ENCODE measurements at regions not wholly inside any gene's neighbourhood (a gene's known extent, or its start where the extent isn't known, plus 50 kb on each side); places are given as distances from the start of the nearest gene placed in this dataset.

- H3K4me1 ChIP-seq (ENCODE audit: control insufficient read depth, insufficient read depth, low read length), result peaks cover 7% of the 10 kb centered on the region; the same call in 1 of the 2 replicates
- WGBS (ENCODE audit: insufficient coverage, insufficient read length), result no CpG with 5 or more reads among the region's 2 CpGs
- no peaks in the 10 kb centered on the region for H3K36me3 ChIP-seq (ENCODE audit: control insufficient read depth, insufficient read depth, low read length)
- H3K27me3 ChIP-seq (ENCODE audit: control insufficient read depth, insufficient read depth, low read length), result no peaks in the 10 kb centered on the region
- no peak overlapping the region for H3K4me3 ChIP-seq (ENCODE audit: low read length)
- DNase-seq (ENCODE audit: low read depth, low spot score), result no peak
- no peak overlapping the region for H3K27ac ChIP-seq (ENCODE audit: low read length)
- no peaks in the 10 kb centered on the region for H3K9me3 ChIP-seq (ENCODE audit: control insufficient read depth, insufficient read depth, low read length)
Observed at GRCh38 chr7:121795736-121796135, 77.2 kb upstream of the PTPRZ1 start.

- no peaks in the 10 kb centered on the region for H3K27me3 ChIP-seq (ENCODE audit: control insufficient read depth, insufficient read depth, low read length)
- no peaks in the 10 kb centered on the region for H3K36me3 ChIP-seq (ENCODE audit: control insufficient read depth, insufficient read depth, low read length)
- no peak for DNase-seq (ENCODE audit: low read depth, low spot score)
- WGBS (ENCODE audit: insufficient coverage, insufficient read length), result 100% methylated on average over 1 of the region's 5 CpGs
- no peak overlapping the region for H3K4me3 ChIP-seq (ENCODE audit: low read length)
- peaks cover 2% of the 10 kb centered on the region; the same call in 1 of the 2 replicates for H3K4me1 ChIP-seq (ENCODE audit: control insufficient read depth, insufficient read depth, low read length)
- H3K9me3 ChIP-seq (ENCODE audit: control insufficient read depth, insufficient read depth, low read length), result no peaks in the 10 kb centered on the region
- H3K27ac ChIP-seq (ENCODE audit: low read length), result no peak overlapping the region
Observed at GRCh38 chr7:121793716-121794115, 79.2 kb upstream of the PTPRZ1 start.

GRCh38 chr7:121777672-121778071 lies 95.3 kb upstream of the PTPRZ1 start:
- H3K27me3 ChIP-seq (ENCODE audit: control insufficient read depth, insufficient read depth, low read length), result no peaks in the 10 kb centered on the region
- no peaks in the 10 kb centered on the region for H3K9me3 ChIP-seq (ENCODE audit: control insufficient read depth, insufficient read depth, low read length)
- no CpG with 5 or more reads among the region's 3 CpGs for WGBS (ENCODE audit: insufficient coverage, insufficient read length)
- H3K27ac ChIP-seq (ENCODE audit: low read length), result no peak overlapping the region
- H3K4me3 ChIP-seq (ENCODE audit: low read length), result no peak overlapping the region
- DNase-seq (ENCODE audit: low read depth, low spot score), result no peak
- 0 out of 2 replicates have a peak, but pooled peaks cover 1% of the 10 kb centered on the region for H3K4me1 ChIP-seq (ENCODE audit: control insufficient read depth, insufficient read depth, low read length)
- H3K36me3 ChIP-seq (ENCODE audit: control insufficient read depth, insufficient read depth, low read length), result no peaks in the 10 kb centered on the region

- no peaks in the 10 kb centered on the region for H3K27me3 ChIP-seq (ENCODE audit: control insufficient read depth, insufficient read depth, low read length)
- no CpG with 5 or more reads among the region's 3 CpGs for WGBS (ENCODE audit: insufficient coverage, insufficient read length)
- H3K4me3 ChIP-seq (ENCODE audit: low read length), result no peak overlapping the region
- no peak overlapping the region for H3K27ac ChIP-seq (ENCODE audit: low read length)
- no peaks in the 10 kb centered on the region for H3K9me3 ChIP-seq (ENCODE audit: control insufficient read depth, insufficient read depth, low read length)
- H3K36me3 ChIP-seq (ENCODE audit: control insufficient read depth, insufficient read depth, low read length), result no peaks in the 10 kb centered on the region
- DNase-seq (ENCODE audit: low read depth, low spot score), result no peak
- H3K4me1 ChIP-seq (ENCODE audit: control insufficient read depth, insufficient read depth, low read length), result 0 out of 2 replicates have a peak, but pooled peaks cover 1% of the 10 kb centered on the region
Observed at GRCh38 chr7:121774563-121774962, 98.4 kb upstream of the PTPRZ1 start.

- no peaks in the 10 kb centered on the region for H3K4me1 ChIP-seq (ENCODE audit: control insufficient read depth, insufficient read depth, low read length)
- no peak overlapping the region for H3K4me3 ChIP-seq (ENCODE audit: low read length)
- no peak for DNase-seq (ENCODE audit: low read depth, low spot score)
- no CpG with 5 or more reads among the region's 1 CpG for WGBS (ENCODE audit: insufficient coverage, insufficient read length)
- H3K27ac ChIP-seq (ENCODE audit: low read length), result no peak overlapping the region
- no peaks in the 10 kb centered on the region for H3K9me3 ChIP-seq (ENCODE audit: control insufficient read depth, insufficient read depth, low read length)
- no peaks in the 10 kb centered on the region for H3K36me3 ChIP-seq (ENCODE audit: control insufficient read depth, insufficient read depth, low read length)
- H3K27me3 ChIP-seq (ENCODE audit: control insufficient read depth, insufficient read depth, low read length), result no peaks in the 10 kb centered on the region
Observed at GRCh38 chr7:121766676-121767075, 106.3 kb upstream of the PTPRZ1 start.

- Histone ChIP-seq H3K36me3 (ENCODE audit: control insufficient read depth, insufficient read depth, low read length) (no peaks in the 10 kb centered on the region), H3K27me3 (ENCODE audit: control insufficient read depth, insufficient read depth, low read length) (no peaks in the 10 kb centered on the region), H3K27ac (ENCODE audit: low read length) (no peak overlapping the region), H3K4me3 (ENCODE audit: low read length) (no peak overlapping the region), H3K4me1 (ENCODE audit: control insufficient read depth, insufficient read depth, low read length) (no peaks in the 10 kb centered on the region), H3K9me3 (ENCODE audit: control insufficient read depth, insufficient read depth, low read length) (no peaks in the 10 kb centered on the region)
- no CpG with 5 or more reads among the region's 1 CpG for WGBS (ENCODE audit: insufficient coverage, insufficient read length)
- no peak for DNase-seq (ENCODE audit: low read depth, low spot score)
Observed at GRCh38 chr7:121761399-121761798, 111.6 kb upstream of the PTPRZ1 start.

- H3K27me3 ChIP-seq (ENCODE audit: control insufficient read depth, insufficient read depth, low read length), result no peaks in the 10 kb centered on the region
Observed at GRCh38 chr7:121755818-121756552, 117.0 kb upstream of the PTPRZ1 start.

GRCh38 chr7:121755286-121755685 lies 117.7 kb upstream of the PTPRZ1 start:
- DNase-seq (ENCODE audit: low read depth, low spot score), result no peak
- H3K27ac ChIP-seq (ENCODE audit: low read length), result no peak overlapping the region
- no peaks in the 10 kb centered on the region for H3K27me3 ChIP-seq (ENCODE audit: control insufficient read depth, insufficient read depth, low read length)

More at GRCh38 chr7:121755818-121756552, 117.0 kb upstream of the PTPRZ1 start:
- Histone ChIP-seq H3K4me1 (ENCODE audit: control insufficient read depth, insufficient read depth, low read length) (no peaks in the 10 kb centered on the region), H3K36me3 (ENCODE audit: control insufficient read depth, insufficient read depth, low read length) (no peaks in the 10 kb centered on the region), H3K4me3 (ENCODE audit: low read length) (no peak overlapping the region), H3K9me3 (ENCODE audit: control insufficient read depth, insufficient read depth, low read length) (no peaks in the 10 kb centered on the region), H3K27ac (ENCODE audit: low read length) (no peak overlapping the region)
- DNase-seq (ENCODE audit: low read depth, low spot score), result no peak
- no CpG with 5 or more reads among the region's 6 CpGs for whole genome bisulfite sequencing (ENCODE audit: insufficient coverage, insufficient read length)

GRCh38 chr7:121753944-121754343 lies 119.0 kb upstream of the PTPRZ1 start:
- H3K36me3 ChIP-seq (ENCODE audit: control insufficient read depth, insufficient read depth, low read length), result no peaks in the 10 kb centered on the region
- no CpG with 5 or more reads among the region's 2 CpGs for WGBS (ENCODE audit: insufficient coverage, insufficient read length)
- no peak overlapping the region for H3K27ac ChIP-seq (ENCODE audit: low read length)

More at GRCh38 chr7:121755286-121755685, 117.7 kb upstream of the PTPRZ1 start:
- H3K36me3 ChIP-seq (ENCODE audit: control insufficient read depth, insufficient read depth, low read length), result no peaks in the 10 kb centered on the region
- H3K9me3 ChIP-seq (ENCODE audit: control insufficient read depth, insufficient read depth, low read length), result no peaks in the 10 kb centered on the region
- no CpG with 5 or more reads among the region's 2 CpGs for WGBS (ENCODE audit: insufficient coverage, insufficient read length)
- no peaks in the 10 kb centered on the region for H3K4me1 ChIP-seq (ENCODE audit: control insufficient read depth, insufficient read depth, low read length)
- H3K4me3 ChIP-seq (ENCODE audit: low read length), result no peak overlapping the region

GRCh38 chr7:121752706-121753105 lies 120.3 kb upstream of the PTPRZ1 start:
- Histone ChIP-seq H3K36me3 (ENCODE audit: control insufficient read depth, insufficient read depth, low read length) (no peaks in the 10 kb centered on the region), H3K27ac (ENCODE audit: low read length) (no peak overlapping the region), H3K4me1 (ENCODE audit: control insufficient read depth, insufficient read depth, low read length) (no peaks in the 10 kb centered on the region), H3K4me3 (ENCODE audit: low read length) (no peak overlapping the region), H3K27me3 (ENCODE audit: control insufficient read depth, insufficient read depth, low read length) (no peaks in the 10 kb centered on the region), H3K9me3 (ENCODE audit: control insufficient read depth, insufficient read depth, low read length) (no peaks in the 10 kb centered on the region)
- no peak for DNase-seq (ENCODE audit: low read depth, low spot score)
- WGBS (ENCODE audit: insufficient coverage, insufficient read length), result no CpG with 5 or more reads among the region's 4 CpGs

More at GRCh38 chr7:121753944-121754343, 119.0 kb upstream of the PTPRZ1 start:
- no peaks in the 10 kb centered on the region for H3K4me1 ChIP-seq (ENCODE audit: control insufficient read depth, insufficient read depth, low read length)
- H3K4me3 ChIP-seq (ENCODE audit: low read length), result no peak overlapping the region
- DNase-seq (ENCODE audit: low read depth, low spot score), result no peak
- no peaks in the 10 kb centered on the region for H3K27me3 ChIP-seq (ENCODE audit: control insufficient read depth, insufficient read depth, low read length)
- no peaks in the 10 kb centered on the region for H3K9me3 ChIP-seq (ENCODE audit: control insufficient read depth, insufficient read depth, low read length)

- no peak for DNase-seq (ENCODE audit: low read depth, low spot score)
- no CpG with 5 or more reads among the region's 1 CpG for WGBS (ENCODE audit: insufficient coverage, insufficient read length)
Observed at GRCh38 chr7:121748546-121748945, 124.4 kb upstream of the PTPRZ1 start.

More at GRCh38 chr7:121748546-121748945, 124.4 kb upstream of the PTPRZ1 start:
- no peak overlapping the region for H3K27ac ChIP-seq (ENCODE audit: low read length)
- no peaks in the 10 kb centered on the region for H3K4me1 ChIP-seq (ENCODE audit: control insufficient read depth, insufficient read depth, low read length)
- no peaks in the 10 kb centered on the region for H3K36me3 ChIP-seq (ENCODE audit: control insufficient read depth, insufficient read depth, low read length)
- no peak overlapping the region for H3K4me3 ChIP-seq (ENCODE audit: low read length)
- no peaks in the 10 kb centered on the region for H3K9me3 ChIP-seq (ENCODE audit: control insufficient read depth, insufficient read depth, low read length)
- H3K27me3 ChIP-seq (ENCODE audit: control insufficient read depth, insufficient read depth, low read length), result no peaks in the 10 kb centered on the region

All from iPS DF 6.9 (cell line).